Endodermal cell (in vitro differentiated cells): ENCODE measurements at regions not wholly inside any gene's neighbourhood (a gene's known extent, or its start where the extent isn't known, plus 50 kb on each side); places are given as distances from the start of the nearest gene placed in this dataset.

ENCODE experiments used
- DNase-seq: peaks from one replicate; pipeline ENCODE4 v3.0.0-alpha.2; 2017
- H3K27ac ChIP-seq: 2 replicates; pipeline ENCODE4 v1.5.1; 2013; ENCODE audit warnings: mild to moderate bottlenecking, low read depth, low read length, moderate library complexity
- H3K27me3 ChIP-seq: 2 replicates; pipeline ENCODE4 v1.6.1; 2013; ENCODE audit warnings: mild to moderate bottlenecking, low read length, moderate library complexity; ENCODE audit not compliant: insufficient read depth, control insufficient read depth, poor library complexity, severe bottlenecking
- H3K36me3 ChIP-seq: 2 replicates; pipeline ENCODE4 v1.7.0; 2013; ENCODE audit warnings: mild to moderate bottlenecking, low read length, moderate library complexity; ENCODE audit not compliant: control insufficient read depth, insufficient read depth
- H3K4me1 ChIP-seq: one replicate; pipeline ENCODE4 v1.7.0; 2013; ENCODE audit warnings: low read length; ENCODE audit not compliant: control insufficient read depth, insufficient read depth
- H3K4me3 ChIP-seq: 2 replicates; pipeline ENCODE4 v1.5.1; 2013; ENCODE audit warnings: mild to moderate bottlenecking, low read length, moderate library complexity
- H3K9ac ChIP-seq: 2 replicates; pipeline ENCODE4 v1.6.1; 2013; ENCODE audit warnings: mild to moderate bottlenecking, low read length, moderate library complexity; ENCODE audit not compliant: poor library complexity, severe bottlenecking; ENCODE audit errors: extremely low read depth
- H3K9me3 ChIP-seq: 2 replicates; pipeline ENCODE4 v1.6.1; 2013; ENCODE audit warnings: mild to moderate bottlenecking, low read length, moderate library complexity; ENCODE audit not compliant: control insufficient read depth
- H3K27ac Mint-ChIP-seq: 2 replicates; pipeline ENCODE4 v1.8.0; 2020; ENCODE audit warnings: mixed read lengths
- H3K27me3 Mint-ChIP-seq: 2 replicates; pipeline ENCODE4 v1.8.0; 2021; ENCODE audit warnings: mild to moderate bottlenecking, mixed read lengths; ENCODE audit not compliant: insufficient read depth
- H3K36me3 Mint-ChIP-seq: 2 replicates; pipeline ENCODE4 v1.8.0; 2020; ENCODE audit warnings: low read depth, mixed read lengths
- H3K4me1 Mint-ChIP-seq: 2 replicates; pipeline ENCODE4 v1.8.0; 2020; ENCODE audit warnings: mixed read lengths
- H3K4me3 Mint-ChIP-seq: 2 replicates; pipeline ENCODE4 v1.8.0; 2020; ENCODE audit warnings: mild to moderate bottlenecking, moderate library complexity, mixed read lengths
- H3K9me3 Mint-ChIP-seq: 2 replicates; pipeline ENCODE4 v1.8.0; 2020; ENCODE audit warnings: mild to moderate bottlenecking, mixed read lengths
- CTCF ChIP-seq: fragments of 200-600 bp; sonication (generic); conservative IDR thresholded peaks from 2 replicates; pipeline ENCODE4 v1.5.0; 2021; ENCODE audit warnings: antibody characterized with exemption, mild to moderate bottlenecking
- WGBS, 2 experiments: methylation state at CpG; one replicate each; pipeline versions ENCODE4 v1.1.5 to v1.1.7; 2013; ENCODE audit warnings: missing lambda C conversion rate in 2 of 2, mixed read lengths in 1 of 2; ENCODE audit not compliant: insufficient coverage in 1 of 2, insufficient read length in 1 of 2; 5-methylcytosine and 5-hydroxymethylcytosine counted together

GRCh38 chr1:229810140-229810539 lies 184.1 kb downstream of the URB2 start:
- Histone ChIP-seq H3K27ac (no peak overlapping the region), H3K27me3 (no peaks in the 10 kb centered on the region), H3K4me1 (no peaks in the 10 kb centered on the region), H3K9ac (no peak overlapping the region), H3K36me3 (no peaks in the 10 kb centered on the region), H3K4me3 (no peak overlapping the region), H3K9me3 (peaks cover 23% of the 10 kb centered on the region)
- DNase-seq: no peak
- H3K27me3 Mint-ChIP-seq: no peaks in the 10 kb centered on the region
- H3K4me1 Mint-ChIP-seq: peaks cover 9% of the 10 kb centered on the region
- H3K9me3 Mint-ChIP-seq: peaks cover 36% of the 10 kb centered on the region
- TF ChIP-seq CTCF: no peak
- 80 to 85% methylated on average over 1 of the region's 1 CpG for WGBS, 2 experiments
- peaks cover 4% of the 10 kb centered on the region for H3K36me3 Mint-ChIP-seq
- H3K4me3 Mint-ChIP-seq: no peak overlapping the region
- no peak overlapping the region for H3K27ac Mint-ChIP-seq

GRCh38 chr1:229810961-229811360 lies 184.9 kb downstream of the URB2 start:
- peaks cover 4% of the 10 kb centered on the region for H3K36me3 Mint-ChIP-seq
- H3K4me1 Mint-ChIP-seq: peaks cover 11% of the 10 kb centered on the region
- 100% methylated on average over 1 of the region's 2 CpGs; no CpG with 5 or more reads in 1 of the 2 experiments for WGBS, 2 experiments
- no peak for DNase-seq
- no peak for TF ChIP-seq CTCF
- Histone ChIP-seq H3K9ac (no peak overlapping the region), H3K4me3 (no peak overlapping the region), H3K36me3 (no peaks in the 10 kb centered on the region), H3K27me3 (no peaks in the 10 kb centered on the region), H3K27ac (no peak overlapping the region), H3K4me1 (no peaks in the 10 kb centered on the region), H3K9me3 (peaks cover 16% of the 10 kb centered on the region)
- peaks cover 29% of the 10 kb centered on the region for H3K9me3 Mint-ChIP-seq
- H3K27ac Mint-ChIP-seq: no peak overlapping the region
- H3K27me3 Mint-ChIP-seq: no peaks in the 10 kb centered on the region
- no peak overlapping the region for H3K4me3 Mint-ChIP-seq

GRCh38 chr1:229812148-229812547 lies 186.1 kb downstream of the URB2 start:
- no peak for TF ChIP-seq CTCF
- H3K36me3 ChIP-seq: no peaks in the 10 kb centered on the region
- H3K9ac ChIP-seq: no peak overlapping the region
- H3K4me1 ChIP-seq: no peaks in the 10 kb centered on the region
- no peak overlapping the region for H3K4me3 ChIP-seq
- no peaks in the 10 kb centered on the region for H3K27me3 ChIP-seq
- WGBS, 2 experiments: 97 to 100% methylated on average over 1 of the region's 1 CpG
- no peak overlapping the region for H3K27ac ChIP-seq
- H3K9me3 Mint-ChIP-seq: peaks cover 23% of the 10 kb centered on the region
- no peak for DNase-seq
- H3K4me1 Mint-ChIP-seq: peaks cover 11% of the 10 kb centered on the region
- H3K36me3 Mint-ChIP-seq: peaks cover 4% of the 10 kb centered on the region
- H3K9me3 ChIP-seq: peaks cover 16% of the 10 kb centered on the region
- no peaks in the 10 kb centered on the region for H3K27me3 Mint-ChIP-seq
- no peak overlapping the region for H3K27ac Mint-ChIP-seq
- no peak overlapping the region for H3K4me3 Mint-ChIP-seq
